Uterus (tissue), 2 donors: ENCODE measurements at regions not wholly inside any gene's neighbourhood (a gene's known extent, or its start where the extent isn't known, plus 50 kb on each side); places are given as distances from the start of the nearest gene placed in this dataset.

Experiments
- CTCF ChIP-seq, 4 experiments: fragments of 200-600 bp in 2 of 4; fragments of 450-650 bp in 2 of 4; sonication (generic) in 2 of 4; IDR thresholded peaks; one replicate each; pipeline ENCODE4 v1.5.1; 2016 to 2019; ENCODE audit warnings: antibody characterized with exemption in 4 of 4, mild to moderate bottlenecking in 2 of 4, moderate library complexity in 1 of 4
- POLR2A ChIP-seq, 2 donors: fragments of 450-650 bp; IDR thresholded peaks; one replicate each; pipeline ENCODE4 v1.6.1; 2016; ENCODE audit warnings: antibody characterized with exemption in 2 of 2, mild to moderate bottlenecking in 1 of 2, moderate library complexity in 1 of 2

DNA sequence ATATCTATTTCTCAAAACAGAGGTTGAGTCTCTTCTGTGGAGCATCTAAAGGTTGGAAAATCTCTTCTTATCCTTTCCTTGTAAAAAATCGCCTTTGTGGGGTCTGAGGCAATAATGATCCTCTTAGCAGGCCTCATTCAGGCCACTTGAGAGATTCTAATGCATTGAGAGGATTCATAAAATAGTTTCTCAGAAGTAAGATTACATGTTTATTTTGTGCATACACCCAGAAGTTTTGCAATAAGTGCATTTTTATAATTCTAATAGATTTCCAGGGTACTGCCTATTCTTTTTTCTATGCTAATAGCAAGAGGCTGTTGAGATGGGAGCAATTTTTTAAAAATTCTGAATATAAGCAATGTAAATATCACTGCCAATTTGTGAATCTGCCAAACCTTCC, 342.2 kb upstream of the KLF12 start:
- TF ChIP-seq POLR2A (IDR thresholded peaks at IDR 0.05) = no peak
- TF ChIP-seq CTCF (IDR thresholded peaks at IDR 0.05) = no peak
